HepG2 (cell line): ENCODE measurements at regions not wholly inside any gene's neighbourhood (a gene's known extent, or its start where the extent isn't known, plus 50 kb on each side); places are given as distances from the start of the nearest gene placed in this dataset.
A peak's percentile ranks its signal among the peaks of the same experiment; 100 is the strongest.

Experiments used
- ARNTL ChIP-seq: sonication (generic); formaldehyde crosslinking; IDR thresholded peaks from 2 replicates; pipeline ENCODE4 v1.4.0; 2020; ENCODE audit warnings: mild to moderate bottlenecking, missing genetic modification reagents
- ATF5 ChIP-seq: sonication (generic); formaldehyde crosslinking; IDR thresholded peaks from 2 replicates; pipeline ENCODE4 v1.4.0; 2020; ENCODE audit warnings: mild to moderate bottlenecking, low read depth, missing genetic modification reagents
- CREB1 ChIP-seq, 2 experiments: fragments of 450-650 bp in 1 of 2; IDR thresholded peaks; 2 replicates each; pipeline ENCODE4 v1.6.1; 2016 to 2017; ENCODE audit warnings: control low read depth in 1 of 2, mild to moderate bottlenecking in 1 of 2, missing compliant biosample characterization in 1 of 2, missing genetic modification characterization in 1 of 2
- FOXA3 ChIP-seq: IDR thresholded peaks from 2 replicates; pipeline ENCODE4 v1.6.1; 2016; ENCODE audit warnings: missing genetic modification reagents, missing compliant biosample characterization
- GABPB1 ChIP-seq: IDR thresholded peaks from 2 replicates; pipeline ENCODE4 v1.6.1; 2016; ENCODE audit warnings: mild to moderate bottlenecking, missing genetic modification reagents, moderate library complexity, missing compliant biosample characterization
- MYC ChIP-seq: sonication (generic); formaldehyde crosslinking; IDR thresholded peaks from 2 replicates; pipeline ENCODE4 v1.9.0; 2021; ENCODE audit warnings: missing genetic modification reagents, borderline replicate concordance
- NBN ChIP-seq: fragments of 450-650 bp; conservative IDR thresholded peaks from 2 replicates; pipeline ENCODE4 v1.6.1; 2017
- NFYB ChIP-seq: sonication (generic); formaldehyde crosslinking; IDR thresholded peaks from 2 replicates; pipeline ENCODE4 v1.4.0; 2020; ENCODE audit warnings: missing genetic modification reagents
- NPAS2 ChIP-seq: sonication (generic); formaldehyde crosslinking; IDR thresholded peaks from 2 replicates; pipeline ENCODE4 v1.8.0; 2022; ENCODE audit warnings: mild to moderate bottlenecking, missing genetic modification reagents, borderline replicate concordance
- PATZ1 ChIP-seq: sonication (generic); formaldehyde crosslinking; IDR thresholded peaks from 2 replicates; pipeline ENCODE4 v1.4.0; 2020; ENCODE audit warnings: missing genetic modification reagents
- PITX1 ChIP-seq: sonication (generic); formaldehyde crosslinking; IDR thresholded peaks from 2 replicates; pipeline ENCODE4 v1.5.1; 2020; ENCODE audit warnings: mild to moderate bottlenecking, missing genetic modification reagents
- POLR2G ChIP-seq: fragments of 200-400 bp; formaldehyde crosslinking; IDR thresholded peaks from 2 replicates; pipeline ENCODE4 v1.6.1; 2018; ENCODE audit warnings: mild to moderate bottlenecking, low read depth, low read length, moderate library complexity
- SETDB1 ChIP-seq: sonication (generic); formaldehyde crosslinking; IDR thresholded peaks from 2 replicates; pipeline ENCODE4 v1.5.1; 2020; ENCODE audit warnings: missing genetic modification reagents, mild to moderate bottlenecking, borderline replicate concordance
- SRY ChIP-seq: sonication (generic); formaldehyde crosslinking; IDR thresholded peaks from 2 replicates; pipeline ENCODE4 v1.8.0; 2022; ENCODE audit warnings: mild to moderate bottlenecking, missing genetic modification reagents
- TCF12 ChIP-seq, 2 experiments: fragments of 450-650 bp in 1 of 2; sonication (generic) in 1 of 2; formaldehyde crosslinking in 1 of 2; IDR thresholded peaks; 2 replicates each; pipeline versions ENCODE4 v1.6.1 to v1.8.0; 2017 to 2022; ENCODE audit warnings: antibody characterized with exemption in 1 of 2, mild to moderate bottlenecking in 1 of 2, missing genetic modification reagents in 1 of 2, moderate library complexity in 1 of 2
- ZFP82 ChIP-seq: sonication (generic); formaldehyde crosslinking; IDR thresholded peaks from 2 replicates; pipeline ENCODE4 v1.5.1; 2020; ENCODE audit warnings: mild to moderate bottlenecking, missing genetic modification reagents, borderline replicate concordance
- ZNF296 ChIP-seq: sonication (generic); formaldehyde crosslinking; conservative IDR thresholded peaks from 2 replicates; pipeline ENCODE4 v1.5.0; 2020; ENCODE audit warnings: mild to moderate bottlenecking, missing genetic modification reagents
- ZNF577 ChIP-seq: sonication (generic); formaldehyde crosslinking; IDR thresholded peaks from 2 replicates; pipeline ENCODE4 v1.4.0; 2020; ENCODE audit warnings: mild to moderate bottlenecking, low read depth, missing genetic modification reagents, borderline replicate concordance
- TF ChIP-seq, protein P1 (sequence below): sonication (generic); formaldehyde crosslinking; conservative IDR thresholded peaks from 2 replicates; pipeline ENCODE4 v1.8.1; 2023; ENCODE audit warnings: missing genetic modification reagents
- TF ChIP-seq, protein P2 (sequence below), 2 experiments: sonication (generic) in 1 of 2; formaldehyde crosslinking in 1 of 2; IDR thresholded peaks; 2 replicates each; pipeline versions ENCODE4 v1.4.0 to v1.6.1; 2018 to 2020; ENCODE audit warnings: missing genetic modification reagents in 2 of 2, borderline replicate concordance in 1 of 2, low read depth in 1 of 2, mild to moderate bottlenecking in 1 of 2, missing biosample characterization in 1 of 2

- TF ChIP-seq NFYB (no peak), MYC (CRISPR knock-in tag) (no peak; the same call in 1 of the 2 replicates), ARNTL (CRISPR knock-in tag) (no peak), GABPB1 (CRISPR knock-in tag) (peak; percentile 41; the same call in 1 of the 2 replicates), POLR2G (no peak), SRY (CRISPR knock-in tag) (0 out of 2 replicates have a peak, but pooled peaks have one; percentile 6), ZNF296 (CRISPR knock-in tag) (no peak), ZNF577 (CRISPR knock-in tag) (no peak), PITX1 (CRISPR knock-in tag) (no peak), PATZ1 (CRISPR knock-in tag) (0 out of 2 replicates have a peak, but pooled peaks have one; percentile 36), NBN (no peak), ZFP82 (CRISPR knock-in tag) (peak; percentile 62; the same call in 1 of the 2 replicates), FOXA3 (CRISPR knock-in tag) (no peak), CREB1 (IDR thresholded peaks at IDR 0.05) (no peak), CREB1 (CRISPR knock-in tag; IDR thresholded peaks at IDR 0.05) (no peak), TCF12 (IDR thresholded peaks at IDR 0.05) (no peak), TCF12 (CRISPR knock-in tag; IDR thresholded peaks at IDR 0.05) (no peak), NPAS2 (CRISPR knock-in tag) (no peak), ATF5 (CRISPR knock-in tag) (0 out of 2 replicates have a peak, but pooled peaks have one; percentile 26), SETDB1 (CRISPR knock-in tag) (no peak)
- TF ChIP-seq, protein P1, sequence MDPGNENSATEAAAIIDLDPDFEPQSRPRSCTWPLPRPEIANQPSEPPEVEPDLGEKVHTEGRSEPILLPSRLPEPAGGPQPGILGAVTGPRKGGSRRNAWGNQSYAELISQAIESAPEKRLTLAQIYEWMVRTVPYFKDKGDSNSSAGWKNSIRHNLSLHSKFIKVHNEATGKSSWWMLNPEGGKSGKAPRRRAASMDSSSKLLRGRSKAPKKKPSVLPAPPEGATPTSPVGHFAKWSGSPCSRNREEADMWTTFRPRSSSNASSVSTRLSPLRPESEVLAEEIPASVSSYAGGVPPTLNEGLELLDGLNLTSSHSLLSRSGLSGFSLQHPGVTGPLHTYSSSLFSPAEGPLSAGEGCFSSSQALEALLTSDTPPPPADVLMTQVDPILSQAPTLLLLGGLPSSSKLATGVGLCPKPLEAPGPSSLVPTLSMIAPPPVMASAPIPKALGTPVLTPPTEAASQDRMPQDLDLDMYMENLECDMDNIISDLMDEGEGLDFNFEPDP (CRISPR knock-in tag): peak; percentile 85; the same call in 1 of the 2 replicates
- TF ChIP-seq, protein P2, sequence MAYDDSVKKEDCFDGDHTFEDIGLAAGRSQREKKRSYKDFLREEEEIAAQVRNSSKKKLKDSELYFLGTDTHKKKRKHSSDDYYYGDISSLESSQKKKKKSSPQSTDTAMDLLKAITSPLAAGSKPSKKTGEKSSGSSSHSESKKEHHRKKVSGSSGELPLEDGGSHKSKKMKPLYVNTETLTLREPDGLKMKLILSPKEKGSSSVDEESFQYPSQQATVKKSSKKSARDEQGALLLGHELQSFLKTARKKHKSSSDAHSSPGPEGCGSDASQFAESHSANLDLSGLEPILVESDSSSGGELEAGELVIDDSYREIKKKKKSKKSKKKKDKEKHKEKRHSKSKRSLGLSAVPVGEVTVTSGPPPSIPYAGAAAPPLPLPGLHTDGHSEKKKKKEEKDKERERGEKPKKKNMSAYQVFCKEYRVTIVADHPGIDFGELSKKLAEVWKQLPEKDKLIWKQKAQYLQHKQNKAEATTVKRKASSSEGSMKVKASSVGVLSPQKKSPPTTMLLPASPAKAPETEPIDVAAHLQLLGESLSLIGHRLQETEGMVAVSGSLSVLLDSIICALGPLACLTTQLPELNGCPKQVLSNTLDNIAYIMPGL (CRISPR knock-in tag; IDR thresholded peaks at IDR 0.05; ENCODE audit: borderline replicate concordance in 1 of 2, low read depth in 1 of 2): no peak
These were observed 65.9 kb downstream of the KCNRG start (continued) for GRCh38 chr13:50080911-50081678.
